GM12878 (cell line): ENCODE measurements at regions not wholly inside any gene's neighbourhood (a gene's known extent, or its start where the extent isn't known, plus 50 kb on each side); places are given as distances from the start of the nearest gene placed in this dataset.

Source experiments
- REST ChIP-seq: IDR thresholded peaks from 2 replicates; pipeline ENCODE4 v1.6.1; 2012; ENCODE audit warnings: mild to moderate bottlenecking, low read depth, low read length
- SP1 ChIP-seq: IDR thresholded peaks from one replicate; pipeline ENCODE4 v1.6.1; 2011; ENCODE audit warnings: low read depth, low read length

GRCh38 chr18:78403371-78403770, 576.2 kb upstream of the SALL3 start:
- TF ChIP-seq REST (no peak), SP1 (no peak)
